Fibroblast of skin of scalp (primary cell): ENCODE measurements at regions not wholly inside any gene's neighbourhood (a gene's known extent, or its start where the extent isn't known, plus 50 kb on each side); places are given as distances from the start of the nearest gene placed in this dataset.

Experiments
- DNase-seq: peaks from one replicate; pipeline ENCODE4 v3.0.0-alpha.2; 2013

DNA sequence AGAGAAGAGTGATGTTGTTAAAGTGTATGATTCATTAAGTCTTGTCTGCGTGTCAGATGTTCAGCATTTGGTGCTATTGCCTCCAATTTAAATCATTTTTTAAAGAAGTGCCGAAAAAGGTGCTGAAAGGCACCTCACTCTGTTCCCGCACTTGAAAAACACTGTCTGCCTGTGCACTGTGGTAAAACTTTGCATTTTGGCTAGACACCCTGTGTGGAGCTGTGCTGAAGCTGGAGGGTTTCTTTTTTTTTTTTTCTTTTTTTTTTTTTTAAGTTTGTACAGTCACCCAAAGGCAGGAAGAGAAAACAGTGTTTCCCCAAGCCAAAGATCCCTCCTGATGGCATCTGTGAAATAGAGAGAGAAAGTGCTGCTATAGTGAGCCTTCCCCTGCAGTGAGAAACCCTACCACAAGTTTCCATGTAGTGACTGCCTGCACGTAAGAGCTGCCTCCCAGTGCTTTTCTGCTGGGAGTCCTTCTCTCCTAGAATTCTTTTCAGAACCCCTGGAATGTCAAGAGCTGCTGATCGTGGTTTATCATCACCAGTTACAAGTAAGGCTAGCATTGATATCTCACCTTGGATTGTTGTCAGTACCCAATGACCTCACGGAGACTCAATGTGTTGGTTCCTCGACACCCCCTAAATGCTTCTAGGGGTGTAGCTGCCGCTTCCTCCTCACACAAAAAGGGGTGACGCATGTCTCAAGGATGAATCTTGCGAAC, 116.0 kb upstream of the SOX9 start:
- DNase-seq, result peak; percentile 25

DNA sequence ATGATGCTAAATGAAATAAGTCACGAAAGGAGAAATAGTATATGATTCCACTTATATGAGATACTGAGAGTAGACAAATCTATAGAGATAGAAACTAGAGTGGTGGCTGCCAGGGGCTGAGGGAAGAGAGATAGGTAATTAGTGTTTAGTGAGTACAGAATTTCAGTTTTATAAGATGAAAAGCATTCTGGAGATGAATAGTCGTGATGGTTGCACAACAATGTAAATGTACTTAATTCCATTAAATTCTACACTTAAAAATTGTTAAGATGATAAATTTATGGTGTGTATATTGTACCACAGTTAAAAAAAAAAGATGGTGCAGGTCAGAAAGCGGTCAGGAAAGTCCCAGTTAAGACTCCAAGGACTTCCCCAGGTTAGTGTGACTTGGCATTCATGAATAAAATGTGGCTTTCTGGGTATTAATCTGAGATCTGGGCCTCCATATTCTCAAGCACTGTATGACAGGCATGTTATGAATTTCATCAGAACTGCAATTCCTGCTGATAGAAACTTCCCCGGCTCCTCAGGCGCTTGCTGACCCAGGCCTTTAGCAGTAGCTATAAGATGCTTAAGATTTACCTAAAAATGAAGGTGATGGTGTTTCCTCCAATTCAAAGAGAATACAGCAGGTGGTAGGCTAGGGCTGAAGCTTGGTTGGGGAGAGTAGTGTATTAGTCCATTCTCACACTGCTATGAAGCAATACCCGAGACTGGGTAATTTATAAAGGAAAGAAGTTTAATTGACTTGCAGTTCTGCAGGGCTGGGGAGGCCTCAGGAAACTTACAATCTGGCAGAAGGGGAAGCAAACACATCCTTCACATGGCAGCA, 115.3 kb upstream of the SOX9 start:
- DNase-seq, result no peak

DNA sequence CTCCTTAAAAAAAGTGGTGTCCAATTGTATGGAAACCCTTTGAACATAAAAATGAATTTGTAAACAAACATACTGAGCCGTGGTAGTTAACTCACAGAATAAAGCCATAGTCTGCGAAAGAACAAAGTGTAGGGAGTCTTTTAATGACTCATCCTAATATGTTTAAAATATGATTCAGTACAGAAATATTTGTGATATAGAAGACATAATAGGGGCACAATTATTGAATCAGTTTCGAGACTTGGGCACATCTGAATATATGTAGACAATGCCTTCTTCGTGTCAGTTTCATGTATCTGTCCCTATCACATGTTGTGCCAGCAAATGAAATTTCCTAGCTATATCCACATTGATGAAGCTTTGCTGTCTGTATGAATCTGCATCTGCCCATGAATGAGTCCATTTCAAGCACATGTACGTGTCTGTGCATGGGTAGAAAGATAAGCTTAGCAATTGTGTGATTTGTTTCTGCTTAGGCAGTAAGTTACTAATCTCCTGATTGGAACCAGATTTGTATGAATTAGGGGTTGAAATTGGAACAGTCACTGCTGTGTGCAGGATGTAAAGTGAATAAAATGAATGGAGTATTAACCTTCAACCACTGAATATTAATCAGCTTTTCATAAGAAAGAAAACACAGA, 112.5 kb upstream of the SOX9 start:
- peak; percentile 11 for DNase-seq

DNA sequence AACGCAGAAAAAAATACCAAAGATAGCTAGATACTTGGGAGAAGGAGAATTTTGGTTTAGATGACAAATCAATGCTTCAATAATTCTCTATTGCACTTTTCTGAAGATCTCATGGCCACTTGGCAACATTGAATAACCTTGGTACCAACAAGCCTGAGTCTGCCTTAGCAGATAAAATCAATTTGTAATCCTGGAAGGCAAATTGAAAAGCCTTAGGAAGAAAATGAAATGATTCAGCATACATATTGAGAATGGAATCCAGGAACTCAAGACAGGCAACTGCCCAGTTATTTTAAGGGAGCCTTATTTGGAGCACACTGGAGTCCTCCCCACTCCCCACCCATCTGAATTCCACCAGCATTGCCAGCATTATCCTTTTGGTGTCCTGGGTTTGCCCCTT, 109.3 kb upstream of the SOX9 start:
- no peak for DNase-seq

DNA sequence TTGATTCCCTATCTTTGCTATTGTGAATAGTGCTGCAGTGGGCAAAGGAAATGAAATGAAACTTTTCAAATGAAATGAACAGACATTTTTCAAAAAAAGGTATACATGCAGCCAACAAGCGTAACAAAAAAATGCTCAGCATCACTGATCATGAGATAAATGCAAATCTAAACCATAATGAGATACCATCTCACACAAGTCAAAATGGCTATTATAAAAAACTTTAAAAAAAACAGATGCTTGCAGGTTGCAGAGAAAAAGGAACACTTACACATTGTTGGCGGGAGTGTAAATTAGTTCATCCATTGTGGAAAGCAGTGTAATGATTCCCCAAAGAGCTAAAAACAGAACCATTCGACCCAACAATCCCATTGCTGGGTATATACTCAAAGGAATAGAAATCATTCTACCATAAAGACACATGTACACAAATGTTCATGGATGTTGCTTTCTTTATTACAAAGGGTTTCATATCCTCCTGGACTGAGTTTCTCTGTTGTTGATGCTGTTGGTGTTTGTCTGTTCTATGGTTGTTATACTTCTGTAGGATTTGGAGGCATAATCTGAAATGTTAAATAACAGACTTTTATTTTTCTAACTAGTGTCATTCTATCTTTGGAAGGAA, 99.3 kb upstream of the SOX9 start:
- no peak for DNase-seq

DNA sequence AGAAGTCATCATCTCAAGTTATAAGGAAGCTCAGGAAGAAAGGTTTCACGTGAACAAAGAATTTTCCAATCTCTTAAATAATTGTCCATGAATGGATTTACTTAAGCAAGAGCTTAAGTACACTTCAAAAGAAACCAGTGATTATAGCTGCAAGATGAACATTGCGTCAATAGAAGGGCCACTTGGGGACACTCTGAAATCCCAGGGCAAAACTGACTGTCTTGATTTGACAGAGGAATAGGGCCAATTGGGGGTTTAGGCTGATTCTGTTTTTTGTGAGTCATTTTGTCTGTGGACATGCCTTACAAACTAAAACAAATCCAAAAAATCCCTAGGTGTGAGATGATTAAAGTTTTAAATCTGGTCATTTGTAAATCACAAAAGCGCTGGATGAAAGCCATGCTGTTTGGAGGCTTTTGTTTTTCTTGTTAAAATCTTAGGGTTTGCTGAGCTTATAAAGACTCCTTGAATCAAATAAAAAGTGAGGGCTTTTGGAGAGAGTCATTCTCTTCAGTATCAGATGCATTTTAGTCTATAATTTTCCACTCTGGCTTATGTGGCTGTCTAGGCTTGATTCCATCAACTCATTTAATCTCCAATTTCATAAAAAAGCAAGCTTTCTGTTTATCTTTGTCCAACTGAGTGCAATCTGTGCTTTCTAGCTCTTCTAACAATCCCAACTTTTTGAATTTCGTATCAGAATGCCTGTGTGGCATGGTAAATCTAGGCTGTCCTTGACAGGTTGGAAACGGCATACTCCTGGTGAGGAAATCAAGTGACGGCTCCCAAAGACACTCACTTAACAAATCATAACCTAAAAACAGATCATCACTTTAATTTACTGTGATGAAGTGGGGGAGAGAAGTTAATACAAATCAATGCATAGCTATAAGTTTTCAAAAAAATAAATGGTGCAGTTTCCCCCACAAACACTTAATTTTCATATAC, 98.2 kb upstream of the SOX9 start:
- DNase-seq, result no peak

DNA sequence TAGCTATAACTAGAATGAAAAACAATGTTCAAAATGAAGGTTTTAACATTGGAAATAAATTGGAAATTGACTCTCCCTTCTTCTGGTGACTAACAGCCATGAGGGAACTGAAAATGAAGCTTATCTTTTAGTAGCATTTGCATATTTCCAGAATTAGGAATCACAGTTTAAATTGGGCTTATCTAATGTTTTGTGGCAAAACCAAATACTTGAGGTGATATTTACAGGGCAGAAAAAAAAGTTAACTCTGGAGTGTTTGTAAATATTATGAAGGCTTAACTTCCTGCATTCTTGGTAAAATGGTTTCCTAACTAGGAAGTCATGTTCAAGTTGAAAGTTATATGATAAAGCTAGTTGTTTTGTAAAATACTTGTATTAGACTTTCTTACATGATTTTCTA, 96.4 kb upstream of the SOX9 start:
- no peak for DNase-seq

DNA sequence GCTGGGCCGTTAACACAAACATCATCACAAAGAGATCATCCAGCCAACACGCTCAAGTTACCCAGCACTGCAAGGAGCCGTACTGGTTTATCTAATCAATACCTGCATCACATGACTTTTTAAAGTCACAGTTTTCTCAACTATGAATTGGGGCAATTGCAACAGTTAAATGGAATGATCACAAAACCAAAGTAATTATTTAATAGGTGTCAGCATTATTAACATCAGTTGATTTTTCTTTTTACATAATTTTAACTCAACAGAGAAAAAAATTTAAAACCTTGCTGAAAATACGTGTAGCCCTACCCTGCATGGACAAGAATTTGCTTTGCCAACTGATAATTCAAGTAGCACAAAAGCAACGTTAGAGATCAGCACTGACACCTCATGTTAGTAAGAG, 95.7 kb upstream of the SOX9 start:
- no peak for DNase-seq

DNA sequence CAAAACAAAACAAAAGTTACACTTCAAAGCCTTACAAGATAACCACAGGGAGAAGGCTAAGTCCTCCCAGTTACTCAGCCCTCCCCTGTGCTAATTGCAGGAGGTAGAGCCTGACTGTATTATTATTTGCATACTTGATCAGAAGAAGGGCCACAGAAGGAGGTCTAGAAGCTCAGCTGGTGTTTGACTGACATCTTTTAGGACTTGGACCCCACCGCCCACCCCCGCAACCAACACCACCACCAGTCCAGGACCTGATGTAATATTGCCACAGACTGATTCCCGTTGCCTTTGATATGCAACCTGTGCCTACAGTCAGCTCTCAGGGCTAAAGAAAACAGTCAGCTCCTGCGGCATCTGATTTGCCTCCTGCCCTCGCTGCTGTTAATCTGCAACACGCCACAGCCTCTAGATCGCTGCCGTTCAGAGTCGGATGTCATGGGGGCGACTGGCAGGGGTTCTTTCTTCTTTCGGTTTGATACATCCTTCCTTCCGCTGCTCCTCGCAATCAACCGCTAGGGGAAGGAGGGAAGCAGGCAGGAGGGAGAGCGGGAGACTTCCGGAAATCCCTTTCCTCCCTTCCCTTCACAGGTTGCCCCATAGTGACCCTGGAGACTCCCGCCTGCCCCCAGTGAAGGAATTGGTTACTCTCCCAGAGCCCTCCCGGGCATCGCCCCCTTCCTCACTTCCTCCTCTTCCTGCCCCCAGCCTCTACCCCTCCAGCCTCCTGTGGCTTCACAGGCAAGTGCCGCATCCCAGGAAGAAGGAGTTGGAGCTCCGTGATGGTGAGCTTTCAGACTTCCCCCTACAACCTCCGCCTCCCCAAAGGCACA, 90.5 kb upstream of the SOX9 start:
- DNase-seq, result peak; percentile 59

DNA sequence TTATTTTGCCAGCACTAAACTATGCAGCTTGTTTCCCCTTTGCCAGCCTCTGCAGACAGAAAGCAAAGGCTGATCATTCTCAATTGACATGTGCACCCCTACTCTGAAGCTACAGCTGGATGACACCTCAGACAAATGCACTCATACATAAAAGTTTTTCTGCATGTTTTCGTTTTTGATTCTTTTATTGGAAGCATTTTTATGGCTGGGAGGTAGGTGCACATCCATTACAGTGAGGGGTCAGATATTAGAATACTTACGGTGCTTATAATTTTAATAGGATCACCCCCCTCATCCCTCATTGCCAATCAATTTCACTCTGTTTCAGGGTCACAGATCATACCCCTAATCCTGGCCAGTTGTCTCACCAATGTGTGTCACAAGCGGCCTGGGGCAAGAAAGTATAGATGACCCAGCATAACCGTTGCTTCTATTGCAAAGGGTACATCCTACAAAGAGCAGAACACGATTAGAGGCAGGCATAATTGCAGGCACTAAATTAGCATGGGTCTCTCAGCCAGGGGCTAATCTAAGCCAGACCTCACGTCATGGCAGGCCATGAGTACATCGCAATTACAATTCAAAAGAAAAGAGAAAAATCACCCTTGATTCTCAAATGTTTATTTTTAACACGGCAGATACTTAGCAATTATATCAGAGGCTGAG, 89.5 kb upstream of the SOX9 start:
- DNase-seq, result no peak

DNA sequence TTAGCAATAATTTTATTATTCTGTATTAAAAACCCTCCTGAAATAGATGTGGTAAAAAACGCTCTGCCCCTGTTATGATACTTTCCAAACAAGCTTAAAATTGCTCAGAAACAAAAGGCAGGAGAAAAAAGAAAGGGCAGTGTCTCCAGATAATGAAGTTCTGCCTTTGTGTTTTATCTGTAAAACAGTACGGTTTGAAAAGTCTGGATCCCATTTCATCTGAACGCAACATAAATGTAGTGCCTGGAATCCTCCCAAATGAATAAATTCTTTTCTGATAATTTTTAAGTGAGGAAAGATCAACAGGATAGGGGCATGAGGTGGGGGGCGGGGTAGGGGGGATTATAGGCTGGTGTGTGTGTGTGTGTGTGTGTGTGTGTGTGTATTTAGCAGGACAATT, 87.5 kb upstream of the SOX9 start:
- no peak for DNase-seq

DNA sequence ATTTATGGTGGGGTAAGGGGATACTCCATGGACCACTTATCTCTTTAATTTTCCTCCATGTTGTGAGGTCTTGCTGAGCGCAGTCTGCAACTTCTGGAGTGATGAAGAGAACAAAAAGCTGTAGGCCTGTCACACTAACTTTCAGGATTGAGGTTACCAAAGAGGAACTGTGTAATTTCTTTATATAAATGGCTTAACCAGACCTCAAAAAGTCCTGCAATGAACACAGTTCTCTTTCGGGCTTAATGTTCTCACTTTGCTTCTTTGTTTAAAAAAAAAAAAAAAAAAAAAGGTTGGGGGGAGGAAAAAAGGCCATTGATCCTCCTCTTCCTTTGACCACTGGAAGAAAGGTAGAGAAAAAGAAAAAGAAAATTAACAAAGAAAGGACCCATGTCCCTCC, 86.8 kb upstream of the SOX9 start:
- DNase-seq, result no peak

DNA sequence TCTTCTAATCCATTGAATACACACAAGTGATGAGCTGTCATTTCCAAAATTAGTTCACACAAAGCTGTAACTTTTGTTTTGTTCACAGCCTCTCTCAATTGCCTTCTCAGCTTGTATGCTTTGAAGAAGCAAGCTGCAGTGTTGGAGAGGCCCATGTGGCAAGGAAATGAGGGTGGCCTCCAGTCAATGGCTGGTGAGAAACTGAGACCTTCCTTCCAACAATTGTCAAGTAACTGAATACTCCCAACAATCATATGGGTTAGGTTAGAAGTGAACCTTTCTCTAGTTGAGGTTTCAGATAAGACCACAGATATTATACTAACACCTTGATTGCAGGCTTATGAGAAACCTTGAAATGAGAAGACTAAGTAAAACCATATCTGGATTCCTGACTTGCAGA, 82.4 kb upstream of the SOX9 start:
- no peak for DNase-seq

DNA sequence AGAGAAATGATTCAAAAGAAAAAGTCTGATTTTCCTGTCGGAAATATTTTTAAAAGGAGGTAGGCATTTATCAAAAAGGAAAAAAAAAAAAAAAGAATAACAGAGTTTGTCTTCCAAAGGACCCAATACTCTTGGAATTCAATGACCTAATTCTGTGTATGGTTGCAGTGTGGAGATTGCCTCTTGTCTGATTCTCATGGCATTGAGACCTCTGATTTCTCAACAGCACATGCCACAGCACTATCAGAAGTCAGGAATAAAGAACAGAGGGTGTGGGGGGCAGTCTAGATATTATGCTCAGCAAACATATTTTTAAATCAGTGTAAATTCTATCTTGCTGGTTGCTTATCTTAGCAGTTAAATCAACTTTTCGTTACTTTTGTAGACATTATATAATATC, 81.3 kb upstream of the SOX9 start:
- no peak for DNase-seq

DNA sequence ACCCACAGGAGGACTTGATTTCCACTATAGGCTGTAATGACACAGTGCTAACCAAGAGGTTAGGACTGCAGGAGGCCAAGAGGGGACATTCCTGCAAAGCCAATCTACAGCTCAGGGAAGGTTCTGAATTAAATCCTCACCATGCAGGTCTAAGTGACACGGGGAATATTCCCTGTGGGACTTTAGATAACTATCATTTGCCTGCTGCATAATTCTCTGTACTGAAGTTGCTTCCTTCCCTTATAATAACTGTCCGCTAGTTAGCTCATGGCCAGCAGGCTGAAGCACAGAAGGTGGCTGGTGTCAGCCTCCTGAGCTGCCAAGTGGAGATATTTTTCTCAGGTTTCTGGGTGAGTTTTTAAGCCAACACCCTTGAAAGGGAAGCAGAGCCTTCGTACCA, 74.6 kb upstream of the SOX9 start:
- DNase-seq, result no peak

DNA sequence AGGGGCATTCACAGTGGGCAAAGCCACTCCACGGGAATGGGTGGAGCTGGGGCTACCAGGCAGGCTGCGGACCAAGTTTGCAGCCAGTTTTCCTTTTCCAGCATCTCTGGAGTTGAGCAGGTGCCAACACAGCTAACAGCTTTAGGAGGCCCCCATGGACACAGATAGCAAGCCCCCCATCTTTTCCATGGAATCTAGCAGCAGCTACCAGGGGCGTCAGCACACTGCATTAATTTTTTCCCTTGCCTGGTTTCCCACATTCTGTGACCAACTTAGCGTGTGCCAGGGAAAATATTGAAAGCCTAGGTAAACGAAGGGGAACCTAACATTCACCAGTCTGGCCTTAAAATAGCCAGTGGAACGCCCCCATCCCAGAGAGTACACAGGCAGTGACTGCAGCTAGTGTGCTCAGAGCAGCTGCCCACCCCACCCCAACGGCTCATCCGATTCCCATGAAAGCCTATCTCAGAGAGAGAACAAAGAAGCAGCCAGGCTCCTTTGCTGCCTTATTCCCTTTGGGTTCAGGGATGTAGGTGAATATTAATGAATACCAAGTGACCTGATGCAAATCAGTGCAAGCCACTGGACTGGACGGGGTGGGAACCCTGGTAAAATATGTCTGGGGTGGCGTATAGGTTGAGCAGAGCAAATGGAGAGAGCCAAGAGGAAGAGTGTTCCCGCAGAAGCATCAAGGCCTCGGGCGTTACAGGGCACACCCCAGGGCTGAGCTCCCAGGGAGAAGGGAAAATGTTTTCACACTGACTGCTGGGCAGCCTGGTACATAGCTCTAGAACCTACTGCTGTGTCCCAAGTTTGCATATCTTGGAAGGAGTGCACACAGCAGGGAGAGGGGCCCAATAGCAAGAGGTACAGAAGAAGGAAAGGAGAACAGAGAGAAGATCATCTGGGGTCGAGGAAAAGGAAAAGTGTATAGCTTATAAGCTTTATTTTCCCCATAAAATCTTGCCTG, 73.9 kb upstream of the SOX9 start:
- no peak for DNase-seq

DNA sequence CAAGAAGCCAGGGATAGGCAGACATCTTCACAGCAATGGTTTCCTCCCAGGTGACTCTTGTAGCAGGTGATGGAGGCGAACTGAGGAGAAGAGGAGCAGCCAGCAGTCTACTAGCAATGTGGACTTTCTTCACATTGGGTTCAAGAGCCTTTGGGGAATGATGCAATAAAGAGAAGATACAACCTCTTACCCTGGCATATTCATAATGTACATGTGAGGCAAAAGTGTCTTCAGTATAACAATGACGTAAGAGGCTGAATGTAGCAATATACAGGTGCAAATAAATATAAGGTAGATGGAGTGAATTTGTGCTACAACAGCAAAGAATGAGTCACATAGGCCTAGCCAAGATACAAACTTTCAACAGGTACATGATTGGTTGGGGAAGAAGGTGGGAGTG, 70.9 kb upstream of the SOX9 start:
- DNase-seq, result no peak

DNA sequence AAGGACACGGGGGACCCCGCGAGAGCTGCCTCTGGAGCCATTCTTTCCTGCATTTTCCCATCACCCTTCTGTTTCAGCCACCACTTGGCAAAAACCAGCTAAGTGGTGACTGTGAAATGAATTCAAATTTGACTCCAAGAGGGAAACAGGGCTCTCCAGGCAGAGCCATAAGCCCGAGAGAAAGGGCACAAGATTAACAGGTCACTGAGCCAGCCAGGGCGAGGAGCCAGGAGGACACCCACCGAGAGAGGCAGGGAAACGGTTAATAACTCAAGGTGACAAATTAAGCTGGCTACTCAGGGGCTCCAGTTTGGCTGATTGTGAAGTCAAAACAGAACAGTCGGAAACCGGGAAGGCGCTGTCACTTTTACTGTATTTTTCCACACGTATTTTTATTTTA, 67.8 kb upstream of the SOX9 start:
- DNase-seq, result no peak

DNA sequence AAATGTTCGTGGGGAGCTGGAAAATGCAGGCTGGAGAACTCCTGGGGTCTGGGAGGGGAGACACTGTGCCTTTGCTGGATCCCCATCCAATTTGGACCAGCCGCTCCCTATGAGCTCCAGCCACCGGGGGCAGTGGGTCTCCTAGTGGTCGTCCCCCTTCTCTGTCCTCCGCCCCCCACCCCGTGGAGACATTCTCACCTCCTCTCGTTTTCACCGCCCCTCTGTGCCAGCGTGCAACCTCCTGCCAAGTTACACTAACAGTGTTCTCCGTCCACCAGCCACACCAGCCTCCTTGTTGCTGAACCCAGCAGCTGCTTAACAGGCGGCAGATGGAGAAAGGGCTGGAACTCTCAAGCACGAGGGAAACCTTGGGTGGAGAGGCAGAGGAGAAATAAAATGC, 67.4 kb upstream of the SOX9 start:
- DNase-seq, result no peak
